ENCODE measurements at regions not wholly inside any gene's neighbourhood (a gene's known extent, or its start where the extent isn't known, plus 50 kb on each side); places are given as distances from the start of the nearest gene placed in this dataset.

GRCh38 chr6:148183776-148184175 lies 158.9 kb upstream of the SASH1 start (continued):
- no peak for TF ChIP-seq RAD21 (IDR thresholded peaks at IDR 0.05 in 1 of 2, conservative IDR thresholded peaks at IDR 0.05 in 1 of 2; ENCODE audit: low read depth in 2 of 2, low read length in 2 of 2)

All from H1 (cell line).